Right kidney (tissue), 1 donor: ENCODE measurements at regions not wholly inside any gene's neighbourhood (a gene's known extent, or its start where the extent isn't known, plus 50 kb on each side); places are given as distances from the start of the nearest gene placed in this dataset.

Source experiments
- DNase-seq: peaks from one replicate; pipeline ENCODE4 v3.0.0-alpha.2; 2016

DNA sequence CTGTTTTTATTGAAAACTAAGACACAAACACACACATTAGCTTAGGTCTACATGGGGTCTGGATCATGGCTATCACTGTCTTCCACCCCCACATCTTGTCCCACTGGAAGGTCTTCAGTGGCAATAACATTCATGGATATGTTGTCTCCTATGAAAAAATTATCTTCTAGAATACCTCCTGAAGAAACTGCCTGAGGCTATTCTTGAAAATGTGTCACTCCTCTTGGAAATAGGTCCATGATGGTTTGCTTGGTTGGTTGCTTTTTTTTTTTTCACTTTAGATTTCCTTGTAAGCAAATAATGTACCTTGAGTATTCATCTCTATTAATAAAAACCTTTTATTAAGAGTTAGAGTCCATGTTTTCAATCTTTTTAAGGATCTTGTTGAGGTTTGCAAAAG, 195.3 kb upstream of the PDE5A start:
- no peak for DNase-seq

DNA sequence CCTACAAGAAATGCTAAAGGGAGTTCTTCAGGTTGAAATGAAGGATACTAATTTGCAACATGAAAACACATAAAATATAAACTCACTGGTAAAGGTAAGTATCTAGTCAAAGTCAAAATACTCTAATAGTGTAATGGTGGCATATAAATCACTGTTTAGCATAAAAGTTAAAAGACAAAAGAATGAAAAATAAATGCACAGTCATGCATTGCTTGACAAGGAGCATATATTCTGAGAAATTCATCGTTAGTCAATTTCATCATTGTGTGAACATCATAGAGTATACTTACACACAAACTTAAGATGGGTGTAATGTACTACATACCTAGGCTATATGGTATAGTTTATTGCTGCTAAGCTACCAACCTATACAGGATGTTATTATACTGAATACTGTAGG, 194.4 kb upstream of the PDE5A start:
- DNase-seq, result no peak

DNA sequence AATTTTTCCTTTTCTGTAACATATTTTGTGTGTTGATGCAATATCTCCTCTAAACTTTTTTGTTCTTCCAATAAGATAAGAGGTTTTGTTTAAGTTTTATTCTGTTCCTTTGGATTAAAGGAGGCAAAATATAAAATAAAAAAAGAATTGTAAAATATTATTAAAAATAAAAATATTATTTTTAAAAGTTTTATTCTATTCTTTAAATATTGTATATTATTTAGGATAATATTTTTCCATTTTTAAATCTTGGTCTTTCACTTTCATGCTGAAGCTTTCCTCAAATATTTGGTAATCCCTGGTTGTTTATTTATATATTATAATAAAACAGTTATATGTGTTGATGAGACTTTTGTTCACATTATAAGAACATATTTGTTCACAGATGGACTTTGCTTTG, 187.9 kb upstream of the PDE5A start:
- DNase-seq, result no peak

DNA sequence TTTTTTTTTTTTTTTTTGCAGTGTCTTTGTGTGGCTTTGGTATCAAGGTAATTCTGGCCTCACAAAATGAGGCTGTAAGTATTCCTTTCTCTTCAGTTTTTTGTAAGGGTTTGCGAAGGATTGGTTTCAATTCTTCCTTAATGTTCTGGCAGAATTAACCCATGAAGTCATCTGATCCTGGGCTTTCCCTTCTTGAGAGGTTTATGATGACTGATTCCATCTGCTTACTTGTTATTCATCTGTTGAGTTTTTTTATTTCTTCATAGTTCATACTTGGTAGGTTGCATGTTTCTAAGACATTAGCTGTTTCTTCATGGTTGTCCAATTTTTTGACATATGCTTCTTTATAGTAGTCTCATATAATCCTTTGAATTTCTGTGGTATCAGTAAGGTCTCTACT, 181.4 kb upstream of the PDE5A start:
- DNase-seq, result no peak

DNA sequence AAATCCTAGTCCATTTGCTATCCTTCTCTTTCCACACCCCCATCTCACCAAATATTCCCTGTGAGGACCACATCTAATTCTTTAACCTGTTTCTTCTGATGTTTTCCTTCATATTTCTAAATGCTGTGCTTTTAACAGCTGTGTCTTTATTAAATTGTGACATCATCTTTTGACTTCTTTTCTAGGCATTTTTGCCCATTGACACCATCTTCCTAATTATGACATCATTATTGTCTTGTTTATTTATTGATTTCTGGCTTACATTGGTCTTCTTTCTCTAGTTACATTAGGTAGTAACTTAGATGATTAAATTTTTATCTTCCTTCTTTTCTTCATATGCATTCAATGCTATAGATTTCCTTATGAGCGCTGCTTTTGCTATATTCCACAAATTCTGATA, 175.8 kb upstream of the PDE5A start:
- no peak for DNase-seq

DNA sequence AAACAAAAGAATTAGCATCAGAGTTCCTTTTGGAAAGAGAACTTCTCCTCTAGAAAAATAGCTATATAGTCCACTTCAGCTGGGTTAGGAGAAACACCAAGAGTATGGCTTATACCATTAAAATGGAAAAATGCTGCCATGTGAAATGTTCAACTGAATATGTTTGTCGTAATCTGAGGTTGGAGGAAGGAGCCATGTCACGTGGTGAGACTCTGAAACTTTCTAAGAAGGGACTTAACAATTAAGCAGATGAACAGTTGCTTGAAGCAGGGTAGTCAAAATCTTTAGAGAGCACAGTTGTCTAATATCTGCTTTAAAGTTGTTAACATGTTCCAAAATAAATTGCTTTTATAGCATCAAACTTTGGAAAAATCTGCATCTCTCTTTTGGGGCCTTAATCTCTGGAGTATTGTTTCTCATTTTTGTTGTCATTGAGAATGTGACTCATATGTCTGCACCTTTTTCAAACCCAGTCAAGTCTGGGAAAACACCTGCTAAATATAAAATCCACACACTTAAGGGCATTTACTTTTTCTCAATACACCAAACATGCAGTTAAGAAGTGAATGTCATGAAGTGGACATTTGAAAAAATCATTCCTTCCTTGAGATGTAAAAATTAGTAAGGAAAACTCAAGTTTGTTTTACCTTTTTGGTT, 168.8 kb upstream of the PDE5A start:
- DNase-seq, result no peak

DNA sequence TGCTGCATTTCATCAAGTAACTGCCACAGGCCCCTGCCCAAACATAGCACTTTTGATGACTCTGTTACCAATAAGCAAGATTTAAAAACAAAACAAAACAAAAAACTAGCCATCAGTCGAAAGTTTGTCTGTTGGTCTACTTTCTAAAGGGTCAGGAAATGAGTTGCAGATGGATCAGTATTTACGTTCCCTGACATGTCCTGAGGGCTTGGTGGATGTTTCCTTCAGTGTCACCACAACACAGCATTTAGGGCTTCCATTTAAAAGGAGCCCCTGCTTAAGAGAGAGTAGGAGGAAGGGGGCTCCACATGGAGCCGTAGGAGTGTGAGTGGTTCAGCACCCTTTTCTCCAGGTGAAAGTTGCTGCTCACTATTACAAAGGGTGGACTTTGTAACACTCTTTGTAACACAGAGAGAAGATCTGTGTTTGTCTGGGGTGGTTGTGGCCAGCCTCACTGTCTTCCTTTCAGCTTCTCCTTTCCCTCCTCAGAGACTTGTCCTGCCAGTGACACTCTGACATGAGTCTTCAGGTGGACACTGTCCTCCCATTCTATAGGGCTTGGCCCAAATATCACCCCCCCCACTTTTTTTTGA, 167.5 kb upstream of the PDE5A start:
- no peak for DNase-seq

DNA sequence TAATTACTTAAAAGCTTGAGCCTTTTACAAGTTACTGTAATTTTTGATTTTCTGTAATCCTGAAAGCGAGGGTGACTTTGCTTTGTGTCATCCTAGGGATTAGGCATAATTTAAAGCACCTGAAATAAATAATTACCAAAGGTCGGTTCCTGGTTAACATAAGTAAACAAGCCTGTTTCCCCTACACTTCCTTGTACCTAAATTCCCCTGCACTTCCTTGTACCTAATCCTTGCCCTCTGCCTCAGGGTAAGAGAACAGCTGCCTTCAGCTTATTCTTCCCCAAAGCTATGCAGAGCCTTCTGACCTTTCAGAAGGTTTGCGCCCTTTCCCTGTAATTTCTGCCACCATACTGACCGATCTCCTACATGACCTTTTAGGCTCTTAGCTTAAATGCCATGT, 166.1 kb upstream of the PDE5A start:
- DNase-seq, result no peak

DNA sequence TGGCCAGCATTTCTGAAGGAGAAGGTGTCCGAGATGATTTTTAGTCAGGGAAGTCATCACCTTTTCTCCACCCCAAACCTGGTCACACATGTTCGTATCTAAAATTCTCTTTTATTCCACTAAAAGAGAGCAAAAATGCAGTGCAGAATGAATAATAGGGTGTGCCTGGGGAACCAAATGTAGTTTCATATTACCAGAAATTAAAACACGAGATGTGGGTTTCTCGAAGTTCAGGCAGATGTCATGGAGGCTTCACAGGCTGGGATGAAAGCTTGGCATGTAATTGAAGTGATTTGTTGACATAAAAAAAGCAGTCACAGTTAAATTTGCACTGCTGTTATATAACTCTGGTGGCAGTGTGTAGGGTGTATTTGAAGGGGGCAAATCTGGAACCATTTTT, 165.5 kb upstream of the PDE5A start:
- no peak for DNase-seq

DNA sequence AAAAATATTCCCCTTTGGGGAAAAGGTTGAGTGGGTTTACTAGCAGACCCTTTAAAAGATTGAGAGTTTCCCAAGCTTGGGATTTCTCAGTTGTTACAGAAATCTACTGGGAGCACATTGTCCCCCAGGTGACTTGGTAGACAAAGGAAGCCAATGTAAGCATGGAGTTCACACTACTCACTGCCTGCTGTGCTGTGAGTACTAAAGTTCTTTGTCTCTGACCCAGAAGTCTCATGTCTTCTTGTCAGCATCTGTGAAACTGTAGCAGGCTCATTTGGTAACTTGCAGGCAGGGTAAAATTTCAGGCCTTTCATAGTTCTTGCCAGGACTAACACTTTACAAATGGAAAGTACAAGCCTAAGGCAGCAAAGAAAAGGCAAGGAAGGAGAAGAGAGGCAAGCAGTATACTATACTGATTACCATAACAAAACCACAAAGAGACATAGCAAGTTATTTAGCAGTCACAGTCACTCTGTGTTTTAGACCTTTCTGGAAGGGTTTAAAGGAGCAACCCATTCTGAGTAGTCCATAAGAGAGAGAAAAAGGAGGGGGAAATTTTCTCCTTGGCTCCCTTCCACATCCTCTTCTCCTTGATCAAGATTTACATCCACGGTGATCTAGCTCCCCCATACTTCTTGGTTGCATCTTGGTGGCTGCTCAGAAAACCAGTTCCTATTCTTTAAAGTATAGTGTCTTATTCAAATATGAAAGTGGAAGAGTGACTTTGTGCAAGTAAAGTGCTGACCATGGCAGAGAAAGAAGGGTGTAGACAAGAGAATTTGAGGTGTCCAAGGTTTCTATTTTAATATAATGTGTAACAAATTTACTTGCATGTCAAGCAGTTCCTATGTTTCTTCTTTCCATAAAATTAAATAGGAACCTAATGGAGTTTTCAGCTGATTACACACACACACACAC, 160.0 kb upstream of the PDE5A start:
- no peak for DNase-seq

DNA sequence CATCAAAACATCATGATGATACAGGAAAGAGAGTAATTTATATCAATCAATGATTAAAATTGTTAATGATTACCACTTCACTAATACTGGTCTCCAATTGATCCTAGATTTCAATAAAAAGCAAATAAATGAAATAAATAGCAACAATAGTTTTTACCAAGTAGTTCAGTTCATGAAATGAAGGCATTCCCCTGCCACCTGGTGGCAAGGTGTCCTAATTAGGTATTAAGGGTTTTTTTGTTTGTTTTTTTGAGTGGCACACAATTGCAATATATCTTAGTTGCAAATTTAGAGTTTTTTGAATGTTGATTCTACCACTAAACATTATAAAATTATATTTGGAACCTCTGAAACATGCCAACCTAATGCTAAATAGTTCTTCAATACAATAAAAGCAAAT, 157.4 kb upstream of the PDE5A start:
- DNase-seq, result no peak

DNA sequence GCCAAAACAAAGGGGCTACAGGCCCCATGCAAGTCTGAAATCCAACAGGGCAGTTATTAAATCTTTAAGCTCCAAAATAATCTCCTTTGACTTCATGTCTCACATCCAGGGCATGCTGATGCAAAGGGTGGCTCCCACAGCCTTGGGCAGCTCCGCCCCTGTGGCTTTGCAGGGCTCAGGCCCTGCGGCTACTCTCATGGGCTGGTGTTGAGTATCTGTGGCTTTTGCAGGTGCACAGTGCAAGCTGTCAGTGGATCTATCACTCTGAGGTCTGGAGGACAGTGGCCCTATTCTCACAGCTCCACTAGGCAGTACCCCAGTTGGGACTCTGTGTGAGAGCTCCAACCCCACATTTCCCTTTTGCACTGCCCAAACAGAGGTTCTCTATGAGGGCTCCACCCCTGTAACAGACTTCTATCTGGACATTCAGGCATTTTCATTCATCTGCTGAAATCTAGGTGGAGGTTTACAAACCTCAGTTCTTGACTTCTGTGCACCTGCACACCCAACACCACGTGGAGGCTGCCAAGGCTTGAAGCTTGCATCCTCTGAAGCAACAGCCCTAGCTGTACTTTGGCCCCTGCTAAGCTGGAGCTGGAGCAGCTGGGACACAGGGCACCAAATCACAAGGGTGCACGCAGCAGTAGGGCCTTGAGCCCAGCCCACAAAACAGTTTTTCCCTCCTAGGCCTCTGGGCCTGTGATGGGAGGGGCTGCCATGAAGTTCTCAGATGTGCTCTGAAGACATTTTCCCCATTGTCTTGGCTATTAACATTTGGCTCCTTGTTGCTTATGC, 154.8 kb upstream of the PDE5A start:
- DNase-seq, result no peak

DNA sequence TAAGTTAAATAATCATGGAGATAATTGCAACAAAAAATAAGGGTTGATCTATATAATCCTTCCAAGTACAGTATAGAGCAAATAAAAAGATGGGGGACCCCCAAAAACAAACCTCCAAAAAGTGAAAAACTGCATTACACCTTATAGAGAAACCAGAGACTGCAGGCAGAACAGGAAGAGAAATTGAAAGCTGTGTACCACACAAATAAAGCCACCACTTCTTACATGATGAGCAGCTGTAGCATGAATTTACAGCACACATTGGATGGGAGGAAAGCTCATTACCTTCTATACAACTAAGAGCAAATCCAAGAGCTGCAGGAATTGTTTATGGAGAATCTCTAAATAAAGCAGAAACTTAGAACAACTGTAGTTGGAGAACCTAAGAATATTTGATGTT, 152.4 kb upstream of the PDE5A start:
- DNase-seq, result no peak

DNA sequence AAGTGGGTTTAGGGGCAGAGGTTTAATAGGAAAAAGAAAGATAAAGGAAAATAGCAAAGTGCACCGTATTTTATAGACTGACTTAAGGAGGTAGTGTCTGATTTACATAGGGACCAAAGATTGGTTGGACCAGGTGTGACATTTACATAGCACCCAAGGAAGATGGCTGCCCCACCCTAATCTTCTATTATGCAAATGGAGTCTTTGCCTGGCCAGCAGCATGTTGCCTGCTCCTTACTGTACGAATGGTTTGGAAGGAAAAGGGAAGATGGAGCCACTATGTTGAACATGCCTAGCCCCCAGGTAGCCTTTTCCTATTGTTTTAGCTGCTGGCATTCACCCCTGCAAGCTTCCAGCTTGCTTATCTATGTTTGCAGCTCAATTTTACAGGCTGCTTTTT, 146.2 kb upstream of the PDE5A start:
- DNase-seq, result no peak

DNA sequence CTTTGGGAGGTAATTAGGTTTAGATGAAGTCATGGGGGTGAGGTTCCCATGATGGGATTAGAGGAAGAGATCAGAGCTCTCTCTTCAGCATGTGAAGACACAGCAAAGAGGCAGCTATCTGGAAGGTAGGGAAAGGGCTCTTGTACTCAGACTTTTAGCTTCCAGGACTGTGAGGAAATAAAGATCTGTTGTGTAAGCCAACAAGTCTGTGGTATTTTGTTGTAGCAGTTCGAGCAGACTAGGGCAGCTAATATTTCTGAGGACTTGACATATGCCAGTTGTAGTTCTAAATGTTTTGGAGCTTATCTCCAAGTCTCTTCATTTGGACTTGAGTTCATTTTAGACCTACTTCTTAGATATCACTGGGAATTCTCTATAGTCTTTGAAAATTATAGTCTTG, 137.3 kb upstream of the PDE5A start:
- no peak for DNase-seq

DNA sequence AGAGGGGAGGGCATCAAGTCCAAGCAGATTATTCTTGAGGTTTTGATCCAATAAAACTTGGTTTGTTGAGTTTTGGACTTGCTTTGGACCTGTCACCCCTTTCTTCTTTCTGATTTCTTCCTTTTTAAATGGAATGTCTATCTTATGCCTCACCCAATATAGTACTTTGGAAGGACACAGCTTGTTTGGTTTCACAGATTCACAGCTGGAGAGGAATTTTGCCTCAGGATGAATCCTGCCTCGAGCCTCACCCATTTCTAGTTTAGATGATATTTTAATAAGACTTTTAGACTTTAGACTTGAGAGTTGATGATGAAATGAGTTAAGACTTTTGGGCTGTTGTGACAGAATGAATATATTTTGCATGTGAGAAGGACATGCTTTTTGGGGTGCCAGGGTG, 136.9 kb upstream of the PDE5A start:
- DNase-seq, result no peak

DNA sequence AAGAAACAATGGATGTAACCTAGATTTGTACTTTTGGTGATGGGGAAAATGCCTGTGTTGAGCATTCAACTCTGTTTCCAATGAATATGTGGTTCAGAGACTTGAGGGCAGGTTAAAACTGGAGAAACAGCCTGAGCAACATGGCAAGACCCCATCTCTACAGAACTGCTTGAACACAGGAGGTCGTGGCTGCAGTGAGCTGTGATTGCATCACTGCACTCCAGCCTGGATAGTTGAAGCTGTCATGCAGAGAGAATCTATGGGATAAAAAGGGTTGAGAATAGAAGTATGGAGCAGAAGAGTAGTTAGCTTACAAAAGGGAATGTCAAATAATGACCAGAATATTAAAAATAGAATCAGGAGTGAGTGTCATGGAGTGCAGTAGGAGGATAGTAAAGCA, 134.8 kb upstream of the PDE5A start:
- no peak for DNase-seq

DNA sequence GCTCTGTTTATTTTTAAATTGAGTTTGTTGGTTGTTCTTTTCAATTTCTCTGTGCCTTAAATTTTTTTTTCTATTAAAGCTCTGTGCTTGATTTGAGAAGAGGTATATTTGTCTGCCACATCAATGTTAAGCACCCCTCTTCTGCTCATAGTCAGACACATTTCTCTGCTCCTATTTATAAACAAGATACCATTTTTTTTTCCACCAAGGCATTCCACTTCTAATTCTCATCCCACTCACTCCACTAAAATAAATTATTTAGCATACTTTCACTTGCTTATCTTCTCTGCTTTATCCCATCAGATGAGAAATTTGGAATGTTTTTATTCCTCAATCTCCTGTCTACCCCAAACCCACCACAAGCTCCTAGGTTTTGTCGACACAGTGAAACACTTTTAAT, 127.0 kb upstream of the PDE5A start:
- no peak for DNase-seq

DNA sequence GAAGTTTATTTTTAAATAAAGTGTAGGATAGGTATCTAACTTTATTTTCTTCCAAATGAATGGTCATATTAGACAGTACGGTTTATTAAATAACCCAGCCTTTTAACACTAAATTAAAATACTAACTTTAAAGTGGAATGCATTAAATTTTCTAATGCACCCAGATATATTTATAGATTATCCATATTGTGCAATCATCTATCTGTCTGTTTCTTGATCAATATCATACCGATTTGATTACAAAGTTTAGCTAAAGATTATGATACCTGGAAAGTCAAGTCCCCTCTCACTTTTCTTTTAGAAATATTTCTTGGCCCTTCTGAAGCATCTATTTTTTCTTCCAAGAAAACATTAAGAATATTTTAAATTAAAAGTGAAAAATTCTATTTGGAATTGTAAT, 124.3 kb upstream of the PDE5A start:
- DNase-seq, result no peak

DNA sequence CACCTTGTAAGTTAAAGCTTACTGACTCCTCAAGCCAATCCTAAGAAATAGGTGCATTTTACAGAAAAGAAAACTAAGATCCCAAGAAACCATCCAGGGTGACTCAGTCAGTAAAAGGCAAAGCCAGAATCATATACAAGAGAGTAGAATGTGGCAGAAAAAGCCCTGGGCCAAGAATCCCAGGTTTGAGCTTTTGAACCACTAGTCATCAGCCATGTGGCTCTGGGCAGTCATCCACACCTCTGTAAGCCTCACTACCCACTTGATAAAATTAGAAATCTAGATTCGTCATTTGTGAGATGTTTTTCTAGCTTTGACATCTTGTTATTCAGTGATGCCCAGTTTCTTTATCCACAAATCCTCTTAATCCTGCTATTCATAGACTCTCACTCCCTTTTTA, 122.2 kb upstream of the PDE5A start:
- no peak for DNase-seq

DNA sequence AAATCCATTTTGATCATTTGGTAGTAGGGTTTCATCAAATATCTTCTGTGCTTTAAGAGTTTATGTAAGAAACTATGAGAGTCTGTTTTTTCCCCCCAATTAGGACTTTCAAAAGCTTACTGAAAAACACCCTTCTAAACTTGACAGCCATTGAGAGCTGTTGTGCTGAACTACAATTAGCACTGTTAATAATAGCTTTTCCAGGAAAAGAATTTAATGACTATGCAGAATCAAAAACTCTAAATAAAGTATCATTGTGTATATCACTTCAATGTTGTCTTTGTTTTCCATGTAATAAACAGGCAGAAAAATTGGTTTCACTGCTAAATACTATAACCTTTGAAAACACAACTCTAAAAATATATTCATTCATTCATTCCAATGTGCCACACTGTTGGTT, 121.4 kb upstream of the PDE5A start:
- DNase-seq, result no peak

DNA sequence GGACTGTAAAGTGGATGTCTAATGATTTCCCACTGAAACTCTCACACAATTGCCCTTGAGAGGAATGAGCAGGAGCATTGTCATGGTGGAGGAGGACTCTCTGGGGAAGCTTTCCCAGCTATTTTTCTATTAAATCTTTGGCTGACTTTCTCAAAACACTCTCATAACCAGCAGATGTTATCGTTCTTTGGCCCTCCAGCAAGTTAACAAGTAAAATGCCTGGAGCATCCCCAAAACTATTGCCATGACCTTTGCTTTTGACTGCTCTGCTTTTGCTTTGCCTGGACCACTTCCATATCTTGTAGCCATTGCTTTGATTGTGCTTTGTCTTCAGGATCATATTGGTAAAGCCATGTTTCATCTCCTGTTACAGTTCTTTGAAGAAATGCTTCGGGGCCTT, 120.2 kb upstream of the PDE5A start:
- no peak for DNase-seq

DNA sequence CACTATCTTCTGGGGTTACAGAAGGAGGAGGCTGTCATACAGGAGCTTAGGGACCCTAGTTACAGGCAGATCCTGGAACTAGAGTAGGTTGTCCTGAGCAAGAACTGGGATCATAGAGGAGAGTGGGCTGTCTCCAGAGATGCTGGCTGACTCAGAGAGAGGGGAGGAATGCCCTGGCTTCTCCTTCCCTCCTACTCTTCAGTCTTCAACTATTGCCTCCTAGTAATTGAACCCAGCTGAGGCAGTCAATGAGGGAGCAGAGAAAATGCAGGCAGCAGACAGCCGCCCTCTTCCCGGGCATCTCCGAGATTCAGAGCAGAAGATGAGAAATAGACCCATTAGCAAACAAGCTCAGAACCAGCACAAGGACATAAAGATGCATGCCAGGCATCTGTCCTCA, 118.3 kb upstream of the PDE5A start:
- no peak for DNase-seq
